NOMO-1 treated with dmso at 0.1 percent for 144 hours (cell line): ENCODE measurements at regions not wholly inside any gene's neighbourhood (a gene's known extent, or its start where the extent isn't known, plus 50 kb on each side); places are given as distances from the start of the nearest gene placed in this dataset.

ENCODE experiments used
- DNase-seq: peaks from one replicate; lab custom pipeline; 2025; ENCODE audit not compliant: unreplicated experiment; lab: John Stamatoyannopoulos, UW

GRCh38 chr4:125681240-125681639 is 366.5 kb downstream of the FAT4 start:
- no peak for DNase-seq

GRCh38 chr4:125682730-125683129 is 368.0 kb downstream of the FAT4 start:
- DNase-seq, result no peak

- DNase-seq, result no peak
Observed at GRCh38 chr4:125688841-125689240, 374.1 kb downstream of the FAT4 start.

DNA sequence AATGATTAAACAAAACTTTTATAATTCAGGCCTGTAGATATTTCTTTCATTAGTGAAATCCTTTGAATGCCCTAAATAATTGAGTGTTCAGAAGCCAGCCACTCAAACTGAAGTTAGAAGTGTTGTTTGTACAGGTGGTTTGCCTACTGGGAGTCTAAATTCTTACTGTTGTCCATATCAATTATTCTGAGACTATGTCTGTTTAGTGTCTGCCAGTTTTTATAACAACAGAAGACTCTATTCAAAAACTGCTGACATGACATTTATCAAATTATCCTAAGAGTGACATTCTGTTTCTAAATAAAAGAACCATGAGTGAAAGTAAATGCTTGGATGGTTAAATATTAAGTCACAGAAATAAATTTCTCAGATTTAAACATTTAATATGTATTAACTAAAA is 375.1 kb downstream of the FAT4 start:
- DNase-seq, result no peak

GRCh38 chr4:125693228-125693627 is 378.5 kb downstream of the FAT4 start:
- no peak for DNase-seq

DNA sequence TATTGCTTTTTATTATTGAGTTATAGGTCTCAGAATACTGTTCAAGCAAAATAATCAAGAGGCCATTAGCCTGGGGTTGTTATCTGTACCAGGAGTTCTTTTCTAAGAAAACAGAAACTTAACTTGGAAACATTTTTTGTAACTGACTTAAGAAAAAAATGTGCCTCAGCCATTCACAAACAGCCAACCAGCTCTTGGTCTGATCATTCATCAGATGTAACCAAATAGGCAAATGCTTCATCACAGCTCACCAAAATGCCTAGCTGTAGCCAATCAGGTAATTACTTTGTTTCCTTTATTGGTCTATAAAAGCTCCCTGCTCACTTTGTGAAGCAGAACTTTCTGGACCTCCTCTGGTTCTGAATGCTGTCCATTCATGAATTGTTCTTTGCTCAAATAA is 387.7 kb downstream of the FAT4 start:
- no peak for DNase-seq

DNA sequence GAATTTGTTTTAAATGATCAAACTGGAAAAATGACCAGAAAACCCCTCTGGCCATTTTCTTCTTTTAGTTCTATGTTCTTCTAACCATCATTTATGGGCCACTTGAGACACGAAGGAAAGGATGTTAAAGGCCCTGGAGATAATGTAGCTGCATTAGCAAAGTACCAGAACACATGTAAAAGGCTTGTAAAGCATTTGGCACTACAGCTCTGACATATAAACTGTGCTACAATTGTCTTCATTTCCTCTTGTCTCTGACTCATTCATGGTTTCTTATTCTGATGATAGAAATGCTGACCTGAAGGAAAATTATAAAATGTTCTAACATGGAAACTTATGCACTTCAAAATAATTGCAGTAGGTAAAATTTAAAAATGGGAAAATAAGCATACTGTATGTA is 388.7 kb downstream of the FAT4 start:
- no peak for DNase-seq

DNA sequence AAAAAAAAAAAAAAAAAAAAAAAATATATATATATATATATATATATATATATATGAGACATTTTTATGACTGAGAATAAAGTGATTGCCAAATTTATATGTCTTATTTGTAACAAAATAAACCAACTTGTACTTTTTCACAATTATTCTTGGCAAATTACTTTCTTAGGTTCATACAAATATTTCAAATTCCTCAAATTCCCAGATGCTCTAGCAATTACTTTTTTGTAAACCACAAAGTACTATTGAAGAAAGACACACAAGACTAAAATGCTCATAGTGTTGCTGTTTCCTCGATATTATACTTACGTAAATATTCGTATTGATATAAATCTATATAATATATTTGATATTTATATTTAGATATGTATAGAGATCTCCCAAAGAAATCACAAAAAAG is 390.0 kb downstream of the FAT4 start:
- no peak for DNase-seq

DNA sequence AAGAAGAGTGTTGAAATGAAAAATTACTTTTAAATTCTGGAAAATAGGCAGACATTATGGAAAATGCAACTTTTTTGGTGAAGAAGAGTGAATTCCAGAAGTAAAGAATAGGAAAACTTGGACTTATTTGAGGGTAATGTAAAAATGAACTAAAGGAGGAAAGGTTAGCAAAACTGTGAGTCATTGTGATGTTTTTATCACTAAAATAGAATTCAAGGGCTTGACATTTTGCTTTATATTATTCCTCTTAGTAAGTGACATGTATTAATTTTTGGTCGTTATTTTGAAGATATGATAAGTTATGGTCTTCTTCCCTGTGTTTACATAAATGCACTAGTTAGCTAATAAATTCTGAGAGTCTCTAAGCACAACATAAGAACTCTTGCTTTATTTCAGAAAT is 390.9 kb downstream of the FAT4 start:
- DNase-seq, result no peak

DNA sequence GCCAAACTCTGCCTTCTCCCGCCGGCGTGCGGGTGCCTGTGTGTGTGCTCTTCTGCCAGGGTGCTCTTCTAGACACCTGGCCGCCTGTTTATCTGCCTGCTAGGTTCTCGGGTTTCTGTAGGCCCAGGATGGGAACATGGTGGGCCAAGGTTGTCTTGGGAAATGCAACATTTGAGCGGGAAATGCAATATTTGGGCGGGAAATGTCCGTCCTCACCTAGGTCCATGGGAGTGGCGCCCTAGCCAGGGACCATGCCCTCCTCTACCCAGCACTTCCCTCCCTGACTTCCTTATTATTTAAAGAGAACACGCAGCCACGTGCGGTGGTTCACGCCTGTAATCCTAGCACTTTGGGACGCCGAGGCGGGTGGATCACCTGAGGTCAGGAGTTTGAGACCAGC is 392.6 kb downstream of the FAT4 start:
- no peak for DNase-seq

DNA sequence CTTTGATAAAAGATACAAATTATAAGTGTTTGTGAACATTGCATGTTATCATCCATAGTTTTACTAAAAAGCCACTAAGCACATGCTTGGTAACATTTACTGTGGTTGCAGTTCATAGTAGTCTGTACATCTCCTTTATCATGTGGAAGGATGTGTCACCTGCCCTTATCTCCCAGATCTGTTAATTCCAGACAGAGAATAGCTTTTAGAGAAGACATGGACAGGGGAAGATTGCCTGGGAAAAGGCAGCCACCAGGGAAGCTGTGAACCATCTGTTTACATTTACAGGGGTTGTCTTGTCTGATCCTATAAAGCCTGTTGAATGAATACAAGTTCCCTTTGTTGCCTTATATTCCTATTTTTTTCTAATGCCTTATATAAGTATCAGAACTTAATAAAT is 396.0 kb downstream of the FAT4 start:
- DNase-seq, result no peak

GRCh38 chr4:125714049-125714448 is 399.3 kb downstream of the FAT4 start:
- DNase-seq, result no peak

DNA sequence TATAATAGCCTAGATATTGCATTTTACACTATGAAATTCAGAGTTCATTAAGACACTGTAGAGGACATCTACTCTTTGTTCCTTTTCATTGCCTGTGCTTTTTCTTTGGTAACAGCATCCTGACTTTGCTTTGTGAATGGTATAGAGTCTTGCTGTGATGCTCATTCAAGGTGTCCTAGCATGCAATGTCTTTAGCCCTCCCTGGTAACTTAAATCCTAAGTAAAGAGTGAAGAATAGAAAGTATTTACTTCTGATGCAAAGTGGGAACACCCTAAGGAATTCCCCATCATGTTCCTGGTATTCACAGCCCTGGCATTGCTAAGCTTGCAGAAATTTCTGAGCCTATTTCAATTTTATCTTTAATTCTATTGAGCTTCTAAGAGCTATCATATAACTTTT is 400.1 kb downstream of the FAT4 start:
- no peak for DNase-seq

DNA sequence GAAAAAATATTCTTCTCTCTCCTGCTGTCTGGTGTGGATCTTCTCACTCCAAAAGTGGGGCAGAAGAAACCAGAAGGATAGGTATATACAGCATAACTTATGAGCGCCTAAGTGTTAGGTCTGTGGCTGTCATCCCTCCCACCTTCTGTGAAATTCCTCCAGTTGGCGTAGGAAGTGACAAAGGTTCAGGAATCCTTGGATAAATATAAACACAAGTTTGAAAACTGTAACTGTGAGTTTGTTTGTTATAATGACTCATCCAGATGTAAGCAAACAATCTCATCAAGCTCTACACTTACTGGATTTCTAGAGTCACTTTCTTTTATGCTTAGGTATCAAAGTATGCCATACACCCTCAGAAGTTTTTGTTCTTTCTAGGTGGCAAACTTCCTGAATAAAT is 405.2 kb downstream of the FAT4 start:
- DNase-seq, result no peak

DNA sequence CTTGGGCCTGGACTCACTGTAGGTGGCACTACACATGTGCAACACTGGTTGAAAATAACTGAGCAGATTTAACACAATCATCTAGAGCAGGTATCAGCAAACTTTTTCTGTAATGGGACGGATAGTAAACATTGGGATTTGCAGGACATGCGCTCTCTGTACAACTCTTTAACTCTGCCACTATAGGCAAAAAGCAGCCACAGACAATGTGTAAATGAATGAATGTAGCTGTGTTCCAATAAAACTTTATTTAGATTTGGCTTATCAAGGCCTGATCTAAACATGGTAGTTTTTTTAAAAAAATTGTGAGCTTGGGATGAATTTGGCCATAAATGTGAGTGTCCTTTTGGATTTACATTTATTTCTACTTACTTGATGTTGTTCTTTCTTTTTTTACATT is 407.3 kb downstream of the FAT4 start:
- no peak for DNase-seq

DNA sequence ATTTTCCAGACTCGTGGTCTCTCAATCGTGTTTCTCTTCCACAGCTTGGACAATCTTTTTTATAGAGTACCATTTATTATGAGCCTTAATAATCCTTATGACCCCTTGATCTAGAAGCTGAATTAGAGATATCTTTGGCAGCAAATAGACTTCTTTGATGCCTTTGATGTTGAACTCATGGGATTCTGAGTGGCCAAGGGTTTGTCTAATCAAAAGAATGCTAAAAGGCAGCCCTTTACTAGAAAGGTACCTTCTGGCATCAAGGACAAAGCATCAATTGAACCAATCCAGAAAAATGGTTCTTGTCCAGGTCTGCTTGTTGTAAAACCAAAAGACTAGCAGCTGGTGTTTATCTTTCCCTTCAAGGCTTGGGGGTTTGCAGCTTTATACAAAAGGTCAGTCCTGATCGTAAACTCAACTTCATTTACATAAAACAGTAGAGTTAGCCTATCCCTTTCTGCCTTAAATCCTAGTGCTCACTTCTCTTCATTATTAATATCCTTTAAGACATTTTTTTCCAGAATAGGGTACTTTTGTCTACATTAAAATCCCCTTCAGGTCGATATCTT is 411.3 kb downstream of the FAT4 start:
- DNase-seq, result no peak

DNA sequence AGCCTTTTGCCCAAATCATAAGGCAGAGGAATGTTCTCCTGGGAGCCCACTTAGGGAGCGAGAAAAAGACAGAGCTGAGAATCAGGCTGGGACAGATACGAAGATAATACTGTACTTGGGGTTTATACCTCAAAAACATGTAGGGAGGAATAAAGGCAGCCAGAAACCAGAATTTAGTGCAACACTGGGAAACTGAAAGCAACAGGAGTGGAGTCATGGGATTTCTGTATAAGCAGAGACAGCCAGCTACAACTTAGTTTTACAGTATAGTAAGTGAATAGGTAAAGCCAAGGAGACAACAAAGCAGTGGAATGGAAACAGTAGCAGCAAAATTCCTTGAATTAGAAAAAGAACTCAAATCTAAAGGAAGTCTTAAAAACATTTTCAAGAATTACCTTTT is 413.2 kb downstream of the FAT4 start:
- DNase-seq, result no peak

DNA sequence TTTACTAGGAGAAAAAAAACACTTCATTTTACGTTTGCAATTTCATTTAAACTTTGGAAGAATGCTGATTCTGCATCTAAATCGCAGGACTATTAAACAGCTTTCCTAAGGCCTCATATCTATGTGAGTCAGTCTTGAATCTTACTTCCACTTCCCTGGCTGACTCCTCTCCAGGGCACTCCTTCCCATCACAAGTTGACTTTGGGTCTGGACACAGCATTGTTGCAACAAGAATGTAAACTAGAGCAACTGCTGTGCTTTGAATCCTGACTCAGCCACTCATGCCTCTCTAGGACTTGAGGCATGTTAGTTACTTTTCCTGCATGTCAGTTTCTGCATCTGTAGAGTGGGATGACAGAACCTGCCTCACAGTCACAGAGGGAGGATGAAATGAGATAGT is 413.8 kb downstream of the FAT4 start:
- DNase-seq, result no peak

- no peak for DNase-seq
Observed at GRCh38 chr4:125729171-125729570, 414.4 kb downstream of the FAT4 start.

DNA sequence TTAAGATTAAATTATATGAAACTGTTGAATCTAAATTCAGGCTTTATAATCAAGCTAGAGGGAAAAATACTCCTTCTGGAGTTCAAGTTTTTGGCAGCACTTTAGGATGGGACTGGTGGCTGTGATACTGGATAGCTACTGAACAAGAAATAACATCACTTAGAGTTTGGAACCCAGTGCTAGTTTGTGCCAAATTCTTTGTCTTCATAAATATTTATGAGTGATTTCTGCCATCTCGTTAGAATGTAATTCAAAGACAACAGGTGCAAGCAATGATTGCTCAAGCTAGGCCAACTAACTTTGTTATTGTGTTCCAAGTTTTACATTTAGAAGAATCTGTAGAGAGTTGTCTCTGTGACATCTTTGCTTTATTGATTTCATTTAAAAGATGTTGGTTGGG is 417.9 kb downstream of the FAT4 start:
- DNase-seq, result no peak

DNA sequence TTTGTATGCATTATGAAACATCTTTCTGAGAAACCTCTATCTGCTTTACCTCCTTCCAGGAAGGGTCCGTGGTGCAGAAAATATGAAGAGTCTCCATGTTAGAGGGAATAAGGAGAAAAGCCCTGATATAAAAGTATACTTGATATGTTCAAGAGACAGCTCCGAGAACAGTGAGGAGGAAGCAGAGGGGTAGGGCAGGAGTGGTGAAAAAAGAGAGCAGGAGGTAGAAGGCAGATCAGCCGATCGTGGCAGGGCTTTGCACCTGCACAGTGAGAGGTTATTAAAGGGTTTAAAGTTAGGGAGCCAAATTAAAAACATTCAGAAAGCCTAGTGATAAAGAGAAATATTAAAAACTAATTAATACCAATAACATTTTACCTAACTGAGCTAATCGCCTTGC is 419.7 kb downstream of the FAT4 start:
- no peak for DNase-seq

- no peak for DNase-seq
Observed at GRCh38 chr4:125735102-125735501, 420.3 kb downstream of the FAT4 start.

GRCh38 chr4:125736057-125736456 is 421.3 kb downstream of the FAT4 start:
- DNase-seq, result no peak

GRCh38 chr4:125739760-125740159 is 425.0 kb downstream of the FAT4 start:
- DNase-seq, result no peak
